Body of pancreas (tissue), 4 donors: ENCODE measurements at regions not wholly inside any gene's neighbourhood (a gene's known extent, or its start where the extent isn't known, plus 50 kb on each side); places are given as distances from the start of the nearest gene placed in this dataset.

Experiments
- ATAC-seq: fragments of 150-250 bp; one replicate; pipeline ENCODE4 v1.9.1; 2016
- DNase-seq, 4 donors: peaks; one replicate each; pipeline ENCODE4 v3.0.0-alpha.2; 2019
- H3K27ac ChIP-seq, 4 donors: fragments of 200-600 bp; sonication (generic); 1 replicate in 3 of 4; 2 replicates in 1 of 4; pipeline versions ENCODE4 v1.5.1 to v1.6.1; 2016 to 2019; ENCODE audit warnings: mild to moderate bottlenecking in 1 of 4, mixed read lengths in 1 of 4, moderate library complexity in 1 of 4
- H3K27me3 ChIP-seq, 2 donors: fragments of 200-600 bp; sonication (generic); one replicate each; pipeline ENCODE4 v1.6.0; 2016; ENCODE audit warnings: mild to moderate bottlenecking in 1 of 2
- H3K36me3 ChIP-seq, 2 donors: fragments of 200-600 bp; sonication (generic); replicated peaks in 1 of 2; 2 replicates each; pipeline ENCODE4 v1.5.1; 2016; ENCODE audit warnings: low read depth in 2 of 2; ENCODE audit not compliant: insufficient read depth in 1 of 2
- H3K4me1 ChIP-seq: fragments of 200-600 bp; sonication (generic); one replicate; pipeline ENCODE4 v1.6.0; 2016
- H3K4me3 ChIP-seq, 2 donors: fragments of 200-600 bp; sonication (generic); 1 replicate in 1 of 2; 2 replicates in 1 of 2; pipeline ENCODE4 v1.5.1; 2016 to 2019
- H3K9me3 ChIP-seq, 3 donors: fragments of 200-600 bp; sonication (generic); 1 replicate in 2 of 3; 2 replicates in 1 of 3; pipeline ENCODE4 v1.5.1; 2016
- POLR2A ChIP-seq, 3 donors: fragments of 450-650 bp; IDR thresholded peaks; one replicate each; pipeline ENCODE4 v1.6.1; 2016; ENCODE audit warnings: antibody characterized with exemption in 3 of 3, mild to moderate bottlenecking in 2 of 3
- WGBS, 2 donors: methylation state at CpG; one replicate each; pipeline ENCODE4 v1.1.5; 2017; 5-methylcytosine and 5-hydroxymethylcytosine counted together
- intact Hi-C: fragments of 100-400 bp; cut with DNase I; formaldehyde crosslinking; loops from one replicate; pipeline ENCODE4 v1.15.1; 2023
- TF ChIP-seq, protein P1 (sequence below), 7 experiments: fragments of 450-650 bp in 4 of 7; fragments of 200-600 bp in 3 of 7; sonication (generic) in 3 of 7; IDR thresholded peaks; one replicate each; pipeline ENCODE4 v1.5.1; 2016 to 2019; ENCODE audit warnings: antibody characterized with exemption in 7 of 7

- Histone ChIP-seq H3K27me3 (no peaks in the 10 kb centered on the region), H3K4me1 (no peaks in the 10 kb centered on the region), H3K4me3 (no peak overlapping the region), H3K9me3 (no peaks in the 10 kb centered on the region), H3K27ac (no peak overlapping the region), H3K36me3 (no peaks in the 10 kb centered on the region)
- intact Hi-C loops, result no loop called here
- ATAC-seq (no peak), DNase-seq (no peak)
- TF ChIP-seq, protein P1, sequence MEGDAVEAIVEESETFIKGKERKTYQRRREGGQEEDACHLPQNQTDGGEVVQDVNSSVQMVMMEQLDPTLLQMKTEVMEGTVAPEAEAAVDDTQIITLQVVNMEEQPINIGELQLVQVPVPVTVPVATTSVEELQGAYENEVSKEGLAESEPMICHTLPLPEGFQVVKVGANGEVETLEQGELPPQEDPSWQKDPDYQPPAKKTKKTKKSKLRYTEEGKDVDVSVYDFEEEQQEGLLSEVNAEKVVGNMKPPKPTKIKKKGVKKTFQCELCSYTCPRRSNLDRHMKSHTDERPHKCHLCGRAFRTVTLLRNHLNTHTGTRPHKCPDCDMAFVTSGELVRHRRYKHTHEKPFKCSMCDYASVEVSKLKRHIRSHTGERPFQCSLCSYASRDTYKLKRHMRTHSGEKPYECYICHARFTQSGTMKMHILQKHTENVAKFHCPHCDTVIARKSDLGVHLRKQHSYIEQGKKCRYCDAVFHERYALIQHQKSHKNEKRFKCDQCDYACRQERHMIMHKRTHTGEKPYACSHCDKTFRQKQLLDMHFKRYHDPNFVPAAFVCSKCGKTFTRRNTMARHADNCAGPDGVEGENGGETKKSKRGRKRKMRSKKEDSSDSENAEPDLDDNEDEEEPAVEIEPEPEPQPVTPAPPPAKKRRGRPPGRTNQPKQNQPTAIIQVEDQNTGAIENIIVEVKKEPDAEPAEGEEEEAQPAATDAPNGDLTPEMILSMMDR (IDR thresholded peaks at IDR 0.05), result no peak
- TF ChIP-seq POLR2A (IDR thresholded peaks at IDR 0.05), result no peak
- 73 to 80% methylated on average over 3 of the region's 3 CpGs for WGBS, 2 donors
These were observed 109.1 kb downstream of the PPP4R3C start for GRCh38 chrX:27354021-27354420.

- Histone ChIP-seq H3K27me3 (no peaks in the 10 kb centered on the region), H3K27ac (no peak overlapping the region), H3K4me3 (no peak overlapping the region), H3K36me3 (no peaks in the 10 kb centered on the region), H3K9me3 (no peaks in the 10 kb centered on the region), H3K4me1 (no peaks in the 10 kb centered on the region)
- TF ChIP-seq, protein P1 (IDR thresholded peaks at IDR 0.05), result no peak
- no peak for TF ChIP-seq POLR2A (IDR thresholded peaks at IDR 0.05)
- WGBS, 2 donors, result 20 to 41% methylated on average over 6 of the region's 6 CpGs
- ATAC-seq (no peak), DNase-seq (no peak)
- intact Hi-C loops, result no loop called here
These were observed 112.7 kb downstream of the PPP4R3C start for GRCh38 chrX:27350476-27350875.

DNA sequence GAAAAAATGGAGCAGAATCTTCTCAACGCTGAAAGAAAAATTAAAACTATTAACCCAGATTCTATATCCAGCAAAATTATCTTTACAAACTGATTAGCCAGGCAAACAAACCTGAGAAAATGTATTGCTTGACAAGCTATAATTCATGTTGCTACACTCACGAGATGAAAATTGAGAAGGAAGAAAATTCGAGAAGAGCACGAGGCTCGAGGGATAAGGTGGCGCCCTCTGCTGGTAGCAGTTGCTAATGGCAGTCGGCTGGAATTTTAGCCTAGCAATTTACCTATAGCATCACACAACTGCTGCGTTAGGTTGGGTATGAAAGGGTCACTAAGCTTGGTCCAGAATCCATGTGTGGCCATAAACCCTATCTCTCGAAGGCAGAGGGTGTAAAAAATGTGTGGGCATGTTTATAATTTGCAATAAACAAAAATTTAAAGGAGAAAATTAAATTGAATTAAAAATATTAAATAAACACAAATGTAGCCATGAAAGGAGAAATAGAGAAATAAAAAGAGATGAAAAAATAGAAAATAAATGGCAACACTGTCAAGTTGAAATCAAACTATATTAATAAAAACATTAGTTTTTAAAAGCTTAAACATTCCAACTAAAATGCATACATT lies 126.6 kb downstream of the PPP4R3C start:
- ATAC-seq, result no peak
- WGBS, 2 donors, result 11 to 13% methylated on average over 9 of the region's 9 CpGs

GRCh38 chrX:27321632-27322031 lies 141.5 kb downstream of the PPP4R3C start:
- no peak overlapping the region for H3K27ac ChIP-seq
- H3K9me3 ChIP-seq, result no peaks in the 10 kb centered on the region
- no peaks in the 10 kb centered on the region for H3K4me1 ChIP-seq
- WGBS, 2 donors, result 22 to 25% methylated on average over 1 of the region's 1 CpG
- no peak for DNase-seq
- no peak for TF ChIP-seq POLR2A (IDR thresholded peaks at IDR 0.05)
- TF ChIP-seq, protein P1 (IDR thresholded peaks at IDR 0.05), result no peak
- no peaks in the 10 kb centered on the region for H3K27me3 ChIP-seq
- intact Hi-C loops, result no loop called here
- no peak for ATAC-seq
- no peaks in the 10 kb centered on the region for H3K36me3 ChIP-seq
- no peak overlapping the region for H3K4me3 ChIP-seq

More for the DNA sequence above, 126.6 kb downstream of the PPP4R3C start:
- no peaks in the 10 kb centered on the region for H3K27me3 ChIP-seq
- no peaks in the 10 kb centered on the region for H3K9me3 ChIP-seq
- peak; percentile 3 to 56 (median 34) for DNase-seq
- no peaks in the 10 kb centered on the region for H3K36me3 ChIP-seq
- no peak overlapping the region for H3K4me3 ChIP-seq
- H3K27ac ChIP-seq, result no peak overlapping the region
- no peaks in the 10 kb centered on the region for H3K4me1 ChIP-seq
- TF ChIP-seq, protein P1 (IDR thresholded peaks at IDR 0.05), result peak; percentile 48 to 69 (median 56)
- no peak for TF ChIP-seq POLR2A (IDR thresholded peaks at IDR 0.05)
- intact Hi-C loops, result no loop called here

GRCh38 chrX:27309406-27309805 lies 153.7 kb downstream of the PPP4R3C start:
- intact Hi-C loops, result no loop called here
- no peak for ATAC-seq

More at GRCh38 chrX:27309406-27309805, 153.7 kb downstream of the PPP4R3C start:
- Histone ChIP-seq H3K4me1 (no peaks in the 10 kb centered on the region), H3K36me3 (no peaks in the 10 kb centered on the region), H3K27me3 (no peaks in the 10 kb centered on the region), H3K27ac (no peak overlapping the region), H3K9me3 (no peaks in the 10 kb centered on the region), H3K4me3 (no peak overlapping the region)
- no peak for TF ChIP-seq POLR2A (IDR thresholded peaks at IDR 0.05)
- TF ChIP-seq, protein P1 (IDR thresholded peaks at IDR 0.05), result no peak
- no peak for DNase-seq
